GM11168 (cell line): ENCODE measurements at regions not wholly inside any gene's neighbourhood (a gene's known extent, or its start where the extent isn't known, plus 50 kb on each side); places are given as distances from the start of the nearest gene placed in this dataset.

Experiments
- in situ Hi-C: fragments of 300-500 bp; cut with MboI; formaldehyde crosslinking; loops from one replicate; pipeline ENCODE4 v1.12.0; 2022; ENCODE audit warnings: low sequenced_read_pairs; ENCODE audit not compliant: unreplicated experiment

DNA sequence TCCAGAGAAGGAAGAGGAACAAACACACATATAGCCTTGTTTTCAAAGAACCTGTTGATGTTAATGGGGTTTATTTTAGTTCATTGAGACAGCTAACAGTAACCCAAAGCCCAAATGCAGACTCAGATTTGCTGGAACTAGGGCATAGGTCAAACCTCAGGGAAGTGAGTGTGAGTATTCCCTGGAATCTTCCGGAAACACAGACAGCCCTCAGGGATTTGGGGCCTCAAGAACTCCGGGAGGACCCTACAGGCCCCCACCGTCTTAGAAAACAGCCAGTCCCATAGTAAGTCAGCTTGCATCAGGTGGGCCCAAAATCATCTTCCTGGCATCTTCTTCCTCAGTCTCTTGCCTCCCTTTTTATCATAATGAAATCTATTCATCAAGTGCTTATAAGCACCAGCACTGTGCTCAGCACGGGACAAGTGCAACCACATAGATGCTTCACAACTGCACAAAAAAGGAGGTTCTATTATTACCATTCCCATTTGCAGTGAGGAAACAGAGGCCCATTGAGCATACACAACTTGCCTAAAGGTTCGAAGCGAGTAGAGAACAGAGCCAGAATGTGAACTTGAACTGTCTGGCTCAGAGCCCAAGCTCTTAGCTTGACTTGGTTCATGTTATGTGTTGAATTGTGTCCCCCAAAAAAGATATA is 50.2 kb upstream of the BCL11A start:
- in situ Hi-C loops: no loop called here

DNA sequence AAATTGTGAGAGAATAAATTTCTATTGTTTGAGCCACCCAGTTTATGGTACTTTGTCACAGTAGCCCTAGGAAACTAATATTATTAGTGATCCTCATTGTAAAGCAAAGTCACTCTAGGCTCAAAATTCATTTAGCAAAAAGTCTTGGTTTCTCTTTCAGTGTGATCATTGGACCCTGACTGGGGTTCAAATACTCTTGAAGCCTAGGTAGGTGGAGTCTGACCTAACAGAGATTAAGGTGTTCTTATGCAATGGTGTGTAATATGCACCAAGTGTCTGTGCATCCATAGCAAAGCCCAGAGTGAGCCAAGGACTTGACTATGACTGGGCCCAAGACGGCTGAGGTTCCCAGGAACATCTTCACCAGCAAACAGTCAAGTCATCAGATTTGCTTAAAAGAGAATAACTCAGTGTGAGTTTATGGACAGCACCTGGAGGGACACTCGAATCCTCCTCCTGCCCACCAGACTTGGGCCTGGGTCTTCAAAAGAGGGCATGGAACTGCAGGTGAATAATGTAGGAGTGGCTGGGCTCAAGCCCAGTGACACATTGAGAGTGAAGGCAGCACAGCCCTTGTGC is 51.1 kb upstream of the BCL11A start:
- in situ Hi-C loops: no loop called here

DNA sequence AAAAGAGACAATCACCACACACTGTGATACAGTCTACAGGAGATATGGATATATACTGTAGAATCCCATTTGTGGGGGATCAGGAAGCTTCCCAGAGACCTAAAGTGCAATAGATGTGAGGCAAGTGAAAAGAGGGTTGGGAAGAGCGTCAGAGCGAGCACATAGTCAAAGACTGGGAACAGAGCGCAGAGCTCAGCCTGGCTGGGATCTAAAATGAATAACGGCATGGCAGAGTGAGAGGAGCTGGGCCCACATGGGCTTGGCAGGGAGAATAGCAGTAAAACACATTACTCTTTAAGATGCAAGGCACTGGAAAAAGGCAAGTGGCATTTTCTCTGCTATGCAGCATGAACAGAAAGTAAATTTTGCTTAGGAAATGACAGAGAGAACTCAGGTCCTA is 52.4 kb upstream of the BCL11A start:
- in situ Hi-C loops: no loop called here

DNA sequence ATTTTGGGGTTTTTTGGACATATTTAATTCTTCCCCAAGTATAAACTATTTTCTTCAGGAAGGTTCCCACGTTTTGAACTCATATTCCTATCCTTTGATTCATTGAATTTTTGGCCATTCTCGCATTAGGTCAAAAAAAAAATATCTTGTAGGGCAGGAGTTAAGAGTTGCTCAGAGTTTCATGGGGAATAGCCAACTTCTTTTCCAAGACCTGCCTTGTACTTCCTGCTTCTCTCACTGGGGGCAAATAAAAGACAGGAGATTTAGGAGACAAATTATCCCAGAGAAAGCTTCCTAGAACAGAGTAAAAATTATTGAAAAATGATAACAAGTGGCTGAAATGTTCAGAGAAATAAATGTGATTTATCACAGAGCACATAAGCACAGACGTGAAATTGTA is 55.2 kb upstream of the BCL11A start:
- in situ Hi-C loops: no loop called here

DNA sequence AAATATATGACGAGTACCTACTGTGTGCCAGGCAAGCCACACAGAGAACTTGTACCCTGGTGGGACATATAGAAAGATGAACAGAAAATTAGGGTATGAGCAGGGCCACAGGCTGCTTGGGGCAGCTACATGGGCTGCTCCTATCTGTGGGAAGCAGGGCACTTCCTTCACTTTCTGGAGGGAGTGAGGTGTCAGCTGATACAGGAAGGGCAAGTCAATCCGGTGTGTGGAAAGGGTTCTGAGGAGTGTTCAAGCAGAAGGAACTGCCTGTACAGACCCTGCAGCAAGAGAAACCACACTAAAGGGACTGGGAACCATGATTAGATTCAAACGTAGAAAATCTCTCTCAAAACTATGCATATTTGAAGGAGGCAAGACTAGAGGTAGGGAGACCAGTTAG is 58.6 kb upstream of the BCL11A start:
- in situ Hi-C loops: no loop called here

DNA sequence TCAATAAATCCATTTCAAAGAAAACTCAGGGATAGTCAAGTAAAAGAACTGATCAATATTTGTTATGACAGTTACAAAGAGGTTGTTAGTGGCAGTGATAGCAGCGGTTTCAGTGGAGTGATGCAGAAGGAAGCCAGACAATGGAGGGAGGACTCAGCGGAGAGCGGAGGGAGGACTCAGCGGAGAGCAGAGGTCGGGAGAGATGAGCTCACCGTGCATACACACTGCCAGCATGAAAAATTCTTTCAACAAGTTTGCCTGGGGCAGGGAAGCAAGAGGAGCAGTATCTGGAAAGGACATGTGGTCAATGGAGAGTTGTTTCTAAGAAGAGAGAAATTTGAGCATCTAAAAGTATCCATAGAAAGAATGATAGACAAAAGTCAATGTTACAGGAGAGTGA is 60.9 kb upstream of the BCL11A start:
- in situ Hi-C loops: no loop called here

DNA sequence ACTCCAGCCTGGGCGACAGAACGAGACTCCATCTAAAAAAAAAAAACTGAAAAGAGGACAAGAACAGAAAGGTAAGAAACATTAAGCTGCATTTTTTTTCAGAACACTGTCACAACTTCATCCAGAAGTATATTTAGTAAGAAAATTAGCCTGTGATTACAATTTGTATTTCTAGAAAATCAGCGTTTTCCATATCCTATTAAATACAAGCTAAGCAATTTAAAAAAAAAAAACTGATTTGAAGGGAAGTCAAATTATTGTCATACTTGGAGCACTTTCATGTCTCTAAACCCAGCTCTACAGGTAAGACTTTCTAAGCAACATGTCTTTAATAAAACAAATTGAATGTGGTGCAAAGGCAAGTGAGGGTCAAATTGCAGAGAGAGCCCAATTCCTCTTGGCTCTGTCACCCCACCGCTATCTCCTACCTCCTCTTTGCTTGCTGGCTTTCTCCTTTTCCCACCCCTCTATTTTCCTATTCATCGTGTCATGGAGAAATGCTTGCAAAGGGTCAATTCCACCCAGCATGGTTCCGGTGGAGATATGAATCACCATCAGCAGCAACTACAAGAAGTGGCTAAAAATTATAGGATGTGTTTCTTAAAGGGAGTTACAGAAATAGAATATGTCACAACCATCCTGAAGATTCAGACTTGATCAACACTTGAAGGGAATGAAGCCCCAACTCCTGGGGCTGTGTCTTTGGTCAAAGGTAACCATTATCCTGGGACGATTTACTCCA is 68.4 kb upstream of the BCL11A start:
- in situ Hi-C loops: no loop called here

DNA sequence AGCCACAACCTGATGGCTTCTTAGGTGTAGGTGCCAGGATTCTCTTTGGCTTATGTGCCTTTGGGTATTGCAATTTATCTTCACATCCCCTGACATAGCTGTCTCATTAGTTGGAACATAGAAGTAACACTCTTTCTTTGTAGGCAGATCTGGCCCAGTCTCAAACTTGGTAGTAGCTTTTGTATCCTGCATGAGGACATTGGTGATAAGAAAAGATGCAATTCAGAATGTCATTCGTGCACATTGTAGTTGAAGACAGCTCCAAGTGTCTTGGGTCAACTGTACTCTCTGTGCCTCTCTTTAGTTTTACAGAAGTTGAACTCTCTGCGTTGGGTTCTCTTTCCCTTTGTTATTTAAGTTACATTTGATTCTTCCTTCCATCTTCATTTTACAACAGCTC is 69.6 kb upstream of the BCL11A start:
- in situ Hi-C loops: no loop called here

DNA sequence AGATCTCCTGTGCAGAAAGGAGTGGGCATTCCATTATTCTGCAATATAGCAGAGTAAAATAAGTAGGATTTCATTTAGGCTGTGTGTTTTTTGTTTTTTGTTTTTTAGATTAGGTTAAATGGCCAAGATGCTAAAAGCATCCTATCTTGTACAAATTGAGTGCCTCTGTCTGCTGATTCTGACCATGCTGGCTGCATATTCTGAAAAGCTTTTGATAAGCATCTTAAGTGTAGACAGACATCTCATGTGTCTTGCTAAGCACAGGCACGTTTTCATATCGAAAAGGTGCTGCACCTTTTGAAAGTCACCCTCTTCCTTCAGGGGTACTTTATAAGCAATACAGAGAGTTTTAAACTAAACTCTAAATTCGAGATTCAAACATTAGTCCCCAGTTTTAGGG is 74.0 kb upstream of the BCL11A start:
- in situ Hi-C loops: no loop called here

DNA sequence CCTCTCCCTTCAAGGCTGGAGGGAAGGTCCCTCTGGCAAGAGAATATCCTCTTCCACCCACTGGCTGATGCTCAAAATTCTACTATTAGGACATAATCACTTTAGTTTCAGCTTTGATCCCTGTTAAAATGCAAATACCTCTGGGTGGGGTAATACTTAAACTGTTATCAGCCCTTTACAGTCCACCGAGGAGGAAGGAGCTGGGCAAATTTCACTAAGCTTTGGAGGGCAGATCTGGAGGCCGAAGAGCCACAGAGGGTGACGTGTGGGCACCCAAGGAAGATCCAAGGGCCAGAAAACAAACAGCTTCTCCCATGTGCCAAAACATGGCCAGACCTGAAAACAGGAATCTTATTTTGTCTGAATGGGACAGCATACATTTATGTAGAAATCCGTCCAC is 74.6 kb upstream of the BCL11A start:
- in situ Hi-C loops: no loop called here

DNA sequence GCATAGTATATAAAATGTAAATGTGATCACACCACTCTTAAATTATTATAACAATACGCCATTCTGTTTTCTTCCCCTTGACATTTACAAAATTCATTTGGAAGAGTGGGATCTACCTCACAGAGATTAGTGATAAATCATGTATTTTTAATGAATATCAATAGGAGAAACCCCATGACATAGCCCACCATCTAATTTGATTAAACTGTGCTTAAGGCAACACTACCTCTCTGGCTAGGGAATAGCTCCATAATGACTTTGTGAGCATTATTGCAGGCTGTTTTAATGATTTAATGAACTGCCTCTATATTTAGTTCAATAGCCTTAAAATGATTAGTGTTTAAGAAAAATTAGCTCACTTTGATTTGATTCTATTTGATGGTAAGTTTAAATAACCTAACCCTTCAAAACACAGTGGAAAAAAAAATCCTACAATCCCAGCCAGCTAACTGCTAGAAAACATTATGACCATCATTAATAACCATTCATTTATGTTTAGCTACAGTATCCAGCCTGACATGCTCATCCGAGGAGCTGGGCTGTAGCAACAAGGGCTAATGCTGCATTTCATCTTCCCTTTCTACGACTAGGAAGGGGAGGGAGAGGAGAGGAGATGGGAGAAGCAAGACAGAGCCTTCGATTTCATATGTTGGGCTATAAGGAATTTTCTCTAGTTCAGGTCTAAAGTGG is 75.3 kb upstream of the BCL11A start:
- in situ Hi-C loops: no loop called here

DNA sequence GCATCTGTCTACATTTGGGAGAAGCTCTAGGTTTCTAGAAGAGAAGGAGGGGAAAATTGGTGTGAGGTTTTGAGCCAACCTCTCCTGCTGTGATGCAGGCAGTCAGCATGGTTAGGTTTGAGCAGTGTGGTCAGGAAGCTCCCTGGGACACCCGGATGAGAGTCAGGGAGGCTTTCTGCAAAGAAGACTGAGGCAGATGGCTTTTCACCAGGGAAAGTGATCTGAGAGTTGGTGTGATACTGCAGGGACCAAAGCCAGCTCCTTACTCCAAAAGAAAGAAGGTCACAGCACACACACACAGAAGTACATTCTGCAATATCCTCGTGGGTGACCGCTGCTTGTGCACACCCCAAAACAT is 75.8 kb upstream of the BCL11A start:
- in situ Hi-C loops: no loop called here

DNA sequence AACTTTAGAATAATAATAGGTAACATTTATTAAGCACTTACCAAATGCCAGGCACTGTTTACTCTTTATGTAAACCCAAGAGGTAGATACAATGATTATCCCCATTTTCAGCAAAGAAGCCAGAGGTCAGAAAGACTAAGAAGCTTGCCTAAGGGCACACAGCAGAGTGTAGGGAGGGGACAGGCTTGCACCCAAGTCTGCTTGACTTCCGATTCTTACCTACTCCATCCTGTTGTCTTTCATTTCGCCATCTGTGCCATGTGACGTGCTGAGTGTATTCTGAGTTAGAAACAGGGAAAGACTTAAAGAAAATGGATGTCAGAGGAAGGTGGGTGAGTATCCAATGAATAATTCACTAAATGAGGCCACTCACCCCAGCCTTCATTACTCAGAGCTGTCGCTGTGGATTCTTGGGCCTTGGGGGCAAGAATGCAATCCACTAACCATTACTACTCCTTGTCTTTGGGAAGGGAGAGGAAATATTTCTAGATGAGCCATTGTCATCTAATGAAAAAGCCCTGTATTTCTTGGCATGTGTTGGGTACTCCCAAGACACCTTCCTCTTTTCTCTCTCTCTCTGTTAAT is 76.4 kb upstream of the BCL11A start:
- in situ Hi-C loops: no loop called here

DNA sequence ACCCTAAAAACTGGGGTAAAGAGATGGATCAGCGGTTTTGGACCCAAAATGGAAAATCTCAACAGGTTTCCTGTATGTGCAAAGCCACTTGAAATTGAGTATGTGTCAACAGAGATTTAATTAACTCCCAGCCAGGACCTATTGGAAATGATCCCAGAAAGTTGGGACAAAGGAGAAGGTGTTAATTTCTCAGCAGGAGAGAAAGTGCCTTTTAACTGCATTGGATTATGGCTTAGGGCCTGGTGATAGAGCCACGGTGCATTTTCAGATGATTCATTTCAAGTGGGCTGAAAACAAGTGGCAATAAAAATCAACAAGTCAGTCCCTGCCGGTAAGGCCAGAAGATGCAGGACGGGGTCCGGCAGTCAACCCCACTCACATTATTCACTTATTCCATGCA is 80.2 kb upstream of the BCL11A start:
- in situ Hi-C loops: no loop called here

DNA sequence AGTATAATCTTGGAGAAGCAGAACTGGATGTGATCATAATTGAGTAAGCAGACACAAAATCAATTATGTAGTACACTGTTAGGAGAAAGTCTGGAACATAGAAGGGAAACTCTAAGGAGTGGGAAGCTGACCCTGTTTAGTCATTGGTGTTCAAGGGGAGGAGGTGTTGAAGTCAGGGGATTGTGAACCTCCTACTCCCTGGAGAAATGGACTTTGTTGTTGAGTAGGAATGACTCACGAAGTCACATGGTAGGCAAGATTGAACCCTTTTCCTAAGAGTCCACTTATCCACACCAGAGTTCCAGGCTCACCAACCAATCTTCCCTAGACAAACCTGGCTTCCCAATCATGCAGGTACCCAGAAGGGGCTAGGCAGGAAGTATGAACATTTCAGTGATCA is 81.0 kb upstream of the BCL11A start:
- in situ Hi-C loops: no loop called here

DNA sequence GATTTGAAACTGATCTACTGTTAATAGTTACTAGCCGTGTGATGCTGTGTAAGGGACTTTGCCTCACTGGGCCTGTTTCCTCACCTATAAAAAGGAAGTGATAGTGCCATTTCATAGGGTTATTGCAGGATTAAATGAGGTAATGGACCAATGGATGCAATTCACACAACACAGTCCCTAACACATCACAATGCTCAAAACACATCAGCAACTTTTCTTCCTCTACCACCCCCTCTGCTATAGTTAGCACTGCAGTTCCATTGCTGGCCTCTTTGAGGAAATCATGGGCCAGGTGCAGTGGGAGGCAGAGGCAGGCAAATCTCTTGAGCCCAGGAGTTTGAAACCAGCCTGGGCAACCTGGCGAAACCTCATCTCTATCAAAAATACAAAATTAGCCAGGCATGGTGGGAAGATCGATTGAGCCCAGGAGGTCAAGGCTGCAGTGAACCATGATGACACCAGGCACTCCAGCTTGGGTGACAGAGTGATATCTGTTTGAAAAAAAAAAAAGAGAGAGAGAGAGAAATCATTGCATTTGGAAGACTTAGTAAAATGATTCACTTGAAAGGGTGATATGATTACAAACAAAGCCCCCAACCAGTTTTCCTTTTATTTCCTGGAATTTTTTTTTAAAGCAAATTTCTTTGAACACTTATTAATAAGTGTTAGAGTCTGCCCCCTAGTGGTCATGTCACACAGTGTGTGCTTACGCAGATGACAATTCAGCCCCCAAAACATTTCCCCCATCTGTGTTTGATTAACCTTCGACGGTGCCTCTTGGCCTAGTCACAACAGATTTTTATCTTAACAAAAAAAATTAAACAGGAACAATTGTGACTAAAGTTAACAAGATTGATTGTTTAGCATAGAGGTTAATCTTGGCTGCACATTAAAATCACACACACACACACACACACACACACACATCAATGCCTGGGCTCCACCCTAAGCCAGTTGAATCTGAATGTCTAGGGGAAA is 88.6 kb upstream of the BCL11A start:
- in situ Hi-C loops: no loop called here

DNA sequence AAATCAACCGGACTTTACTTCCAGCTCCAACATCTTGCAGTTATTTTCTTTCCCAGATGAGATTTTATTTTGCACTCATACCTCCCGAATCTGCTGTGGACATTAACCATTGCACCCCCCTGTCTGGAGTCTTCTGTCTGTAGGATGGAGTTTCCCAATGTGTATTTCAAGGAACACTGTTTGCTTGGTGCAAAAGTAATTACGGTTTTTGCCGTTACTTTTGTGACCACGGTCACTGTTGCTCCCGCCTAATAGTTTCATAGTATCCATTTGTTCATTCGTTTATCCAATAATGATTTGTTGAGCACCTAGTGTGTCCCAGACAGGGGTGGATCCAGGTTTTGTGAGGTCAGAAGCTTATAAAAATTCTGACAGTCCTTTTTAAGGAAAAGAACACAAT is 90.3 kb upstream of the BCL11A start:
- in situ Hi-C loops: no loop called here

DNA sequence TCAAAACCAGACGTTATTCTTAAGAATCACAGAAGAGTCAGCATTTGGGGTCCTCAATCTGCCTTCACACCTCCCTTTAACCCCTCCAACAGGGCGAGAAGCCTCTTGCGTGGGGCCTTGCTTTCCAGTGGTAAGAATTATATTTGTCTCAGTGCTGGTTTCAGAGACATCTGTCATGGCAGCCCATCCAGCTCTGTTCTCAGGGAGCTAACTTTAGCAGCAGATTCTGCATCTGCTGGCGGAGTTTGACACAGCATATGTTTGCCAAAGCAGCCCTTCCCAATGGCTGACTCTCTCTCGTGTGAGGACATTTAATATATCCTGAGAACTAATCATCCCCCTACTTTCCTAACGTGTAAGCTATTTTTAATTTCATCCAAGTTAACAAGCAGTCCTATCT is 91.5 kb upstream of the BCL11A start:
- in situ Hi-C loops: no loop called here

DNA sequence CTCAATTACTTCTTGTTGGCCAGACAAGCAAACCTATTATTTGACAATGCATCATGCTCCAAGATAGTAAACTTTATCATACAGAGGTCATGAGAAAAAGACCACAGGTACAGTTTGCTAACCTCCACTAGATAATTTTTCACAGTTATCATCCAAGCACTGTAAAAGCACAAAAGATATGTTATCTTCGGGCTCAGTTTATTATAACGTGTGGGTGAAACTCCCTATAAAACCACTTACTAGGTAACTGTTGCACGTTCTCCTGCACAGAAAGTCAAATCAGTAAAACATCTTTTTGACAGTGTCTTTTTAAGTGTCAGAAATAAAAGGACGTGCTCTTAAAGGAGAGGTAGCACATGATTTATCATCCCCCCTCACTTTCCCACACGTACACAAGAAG is 94.7 kb upstream of the BCL11A start:
- in situ Hi-C loops: no loop called here

DNA sequence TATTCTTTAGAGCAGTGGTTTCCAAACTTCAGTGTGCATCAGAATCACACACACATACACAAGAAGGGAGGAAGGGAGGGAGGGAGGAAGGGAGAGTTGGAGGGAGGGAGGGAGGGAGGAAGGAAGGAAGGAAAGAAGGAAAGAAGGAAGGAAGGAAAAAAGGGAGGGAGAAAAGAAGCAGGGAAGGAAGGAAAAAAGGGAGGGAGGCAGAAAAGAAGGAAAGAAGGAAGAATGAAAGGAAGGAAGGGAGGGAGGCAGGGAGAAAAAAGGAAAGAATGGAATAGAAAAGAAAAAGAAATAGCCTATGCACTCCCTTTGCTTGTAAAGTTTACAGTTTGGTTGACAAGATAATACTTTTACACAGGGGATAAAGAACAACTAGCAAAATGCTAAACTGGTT is 96.3 kb upstream of the BCL11A start:
- in situ Hi-C loops: no loop called here
